Limb (tissue), 2 donors: ENCODE measurements at regions not wholly inside any gene's neighbourhood (a gene's known extent, or its start where the extent isn't known, plus 50 kb on each side); places are given as distances from the start of the nearest gene placed in this dataset.

Experiments used
- DNase-seq, 2 donors: peaks; one replicate each; pipeline ENCODE4 v3.0.0-alpha.2; 2016; ENCODE audit errors: extremely low spot score in 2 of 2

DNA sequence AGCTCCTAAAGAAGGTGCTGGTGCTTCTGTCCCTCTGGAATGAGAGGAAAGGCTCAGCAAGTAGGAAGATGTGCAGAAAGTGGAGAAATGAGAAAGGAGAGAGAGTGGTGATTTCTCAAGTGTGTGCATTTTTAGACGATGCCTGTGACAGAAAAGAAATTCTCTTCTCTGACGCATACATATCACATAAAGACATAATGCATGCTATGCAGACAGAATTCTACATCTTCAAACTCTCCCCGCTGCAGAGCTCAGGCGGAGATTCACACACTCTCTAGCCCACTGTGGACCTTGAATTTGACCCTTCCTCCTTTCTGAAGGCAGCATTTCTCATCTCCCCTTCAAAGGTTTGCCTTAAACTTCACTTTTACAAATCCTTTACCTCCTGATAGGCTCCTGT is 52.0 kb upstream of the CAMK1G start:
- no peak for DNase-seq
